GM18499 (cell line): ENCODE measurements at regions not wholly inside any gene's neighbourhood (a gene's known extent, or its start where the extent isn't known, plus 50 kb on each side); places are given as distances from the start of the nearest gene placed in this dataset.

Source experiments
- ATAC-seq: cut with Tn5 transposase; IDR thresholded peaks from one replicate; pipeline ENCODE4 v1.9.1; 2021; ENCODE audit warnings: moderate number of reproducible peaks; ENCODE audit not compliant: insufficient read depth, unreplicated experiment

DNA sequence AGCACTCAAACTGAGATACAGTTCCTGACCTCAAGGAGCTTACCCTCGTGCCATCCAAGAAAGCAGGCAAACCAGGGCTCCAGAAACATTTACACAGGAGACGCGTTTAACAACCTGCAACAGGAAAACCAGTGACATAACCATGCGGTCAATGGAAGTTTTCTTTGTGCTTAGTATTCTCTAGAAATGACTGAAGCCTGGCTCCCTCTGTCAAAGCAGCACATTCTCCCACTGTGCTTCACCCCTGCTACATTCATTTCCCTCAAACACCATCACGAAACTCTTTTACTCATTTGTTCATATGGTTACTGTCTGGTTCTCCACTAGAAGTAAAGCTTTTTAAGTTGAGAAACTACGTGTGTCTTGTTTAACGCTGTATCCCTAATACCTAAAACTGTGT, 161.3 kb upstream of the CCND2 start:
- ATAC-seq: no peak

DNA sequence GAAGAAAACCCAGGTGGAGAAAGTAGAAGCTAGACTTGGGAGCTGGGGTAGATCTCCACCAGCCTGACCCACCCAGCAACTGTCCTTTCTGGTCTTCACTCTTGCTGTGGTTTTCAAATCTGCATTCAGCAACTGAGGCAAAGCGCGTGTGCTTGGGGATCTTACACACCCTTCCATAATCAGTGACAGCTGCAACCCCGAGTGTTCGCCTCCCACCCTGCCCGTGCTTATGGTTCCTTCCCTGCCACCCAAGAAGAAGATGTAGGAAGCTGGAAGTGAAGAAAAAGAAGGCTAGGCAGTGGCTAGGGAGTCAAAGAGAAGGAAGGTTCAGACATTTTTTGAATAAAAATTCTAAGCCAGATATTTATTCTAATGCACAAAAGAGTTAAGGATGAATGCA, 162.6 kb upstream of the CCND2 start:
- no peak for ATAC-seq

DNA sequence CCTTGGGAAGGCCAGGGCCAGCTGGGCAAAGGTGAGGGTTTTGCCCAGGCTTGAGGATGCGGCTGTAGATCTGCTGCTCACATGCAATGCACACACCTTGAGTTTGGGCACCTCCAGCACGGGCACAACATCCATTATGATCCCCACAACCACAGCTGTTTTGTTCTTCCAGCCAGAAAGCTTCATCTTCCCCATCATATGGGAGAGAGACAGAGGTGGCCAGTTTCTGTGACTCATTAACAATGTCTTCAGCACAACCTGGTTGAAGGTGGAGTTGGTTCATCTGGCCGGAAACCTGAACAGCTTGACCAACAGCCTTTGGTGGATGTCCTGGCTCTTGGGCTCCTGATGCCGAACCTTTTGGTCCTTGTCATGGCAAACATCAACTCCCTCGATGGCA, 163.7 kb upstream of the CCND2 start:
- no peak for ATAC-seq

DNA sequence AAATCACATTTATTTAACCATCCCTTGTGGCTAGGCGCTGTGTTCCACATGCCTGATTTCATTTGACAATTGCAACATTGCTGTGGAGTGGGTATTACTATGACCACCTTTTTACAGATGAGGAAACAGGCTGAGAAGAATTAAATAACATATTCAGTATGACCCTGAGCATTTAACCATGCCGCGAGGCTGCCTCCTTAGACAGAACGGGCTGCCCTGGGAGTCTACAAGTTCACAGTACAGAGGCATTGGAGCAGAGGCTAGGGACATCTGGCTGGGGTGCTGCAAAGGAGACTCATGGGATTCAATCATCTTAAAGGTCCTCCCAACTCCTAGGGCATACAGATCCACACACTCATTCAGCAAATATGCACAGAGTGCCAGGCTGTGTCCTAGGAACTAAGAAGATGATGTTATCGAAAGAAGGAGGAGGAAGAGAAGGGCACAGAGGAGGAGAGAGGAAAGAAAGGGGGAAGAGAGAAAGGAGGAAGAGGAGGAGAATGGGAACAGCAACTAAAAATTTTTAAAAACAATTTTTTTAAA, 164.7 kb upstream of the CCND2 start:
- ATAC-seq: no peak

DNA sequence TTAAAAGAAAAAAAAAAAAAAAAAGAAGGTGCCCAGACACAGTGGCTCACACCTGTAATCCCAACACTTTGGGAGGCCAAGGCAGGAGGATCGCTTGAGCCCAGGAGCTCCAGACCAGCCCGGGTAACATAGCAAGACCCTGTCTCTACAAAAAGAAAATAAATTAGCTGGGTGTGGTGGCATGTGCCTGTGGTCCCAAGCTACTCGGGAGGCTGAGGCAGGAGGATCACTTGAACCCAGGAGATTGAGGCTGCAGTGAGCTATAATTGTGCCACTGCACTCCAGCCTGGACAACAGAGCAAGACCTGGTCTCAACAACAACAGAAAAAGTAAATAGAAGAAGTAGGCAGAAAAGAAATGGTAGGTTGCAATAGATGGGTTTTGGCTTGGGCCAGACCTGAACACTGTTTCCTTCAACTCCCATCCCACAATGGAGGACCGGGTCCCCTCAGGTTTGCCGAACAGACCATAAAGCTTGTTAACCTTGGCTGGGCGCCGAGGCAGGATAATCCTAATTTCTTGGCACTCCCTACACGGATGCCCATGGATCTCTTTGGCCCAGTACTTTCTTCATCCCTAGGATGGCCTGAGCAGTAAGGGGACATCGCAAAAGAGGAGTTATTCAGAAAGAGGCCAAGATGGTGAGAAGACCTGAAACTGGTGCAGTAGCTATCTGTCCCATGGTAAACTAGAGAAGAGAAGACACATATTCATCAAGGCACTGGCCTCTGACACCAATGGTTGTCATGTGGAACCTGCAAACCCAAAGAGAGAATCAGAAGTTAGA, 165.5 kb upstream of the CCND2 start:
- no peak for ATAC-seq

DNA sequence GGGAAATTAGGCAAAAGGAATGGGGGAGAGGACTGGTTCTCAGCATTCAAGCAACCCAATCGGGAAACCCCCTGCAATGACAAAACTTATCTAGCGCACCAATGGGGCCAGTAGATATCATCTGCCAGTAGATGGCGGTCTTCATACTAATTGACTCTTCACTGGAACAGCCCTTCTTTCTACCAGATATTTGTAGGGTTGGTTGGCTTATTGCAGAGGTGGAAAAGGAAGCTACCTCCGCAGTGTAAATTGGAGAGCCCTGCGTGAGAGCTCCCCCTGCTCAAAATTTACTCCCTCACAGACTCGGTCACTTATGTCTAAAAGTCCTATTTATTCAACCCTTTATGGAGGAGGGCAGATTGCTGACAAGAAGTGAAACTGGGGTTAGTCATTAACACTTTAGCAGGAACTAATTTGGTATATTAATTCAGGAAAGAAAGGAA, 166.1 kb upstream of the CCND2 start:
- ATAC-seq: no peak

DNA sequence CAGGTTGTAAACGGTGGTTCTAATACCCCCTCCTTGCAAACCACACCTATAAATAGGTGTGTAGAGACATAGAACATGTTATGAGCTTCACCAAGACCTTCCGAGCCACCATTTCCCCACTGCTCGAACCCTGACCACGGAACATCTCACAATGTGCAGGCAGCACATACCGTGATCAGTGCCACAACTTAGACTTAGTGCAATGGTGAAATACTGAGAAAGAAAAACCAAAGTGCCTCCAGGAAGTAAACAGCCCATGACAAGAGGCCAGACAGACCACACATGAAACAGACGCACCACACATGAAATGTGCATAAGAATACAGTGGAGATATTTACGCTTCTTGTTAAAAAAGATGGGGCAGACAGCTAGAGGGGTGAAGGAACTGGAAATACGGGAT, 166.9 kb upstream of the CCND2 start:
- no peak for ATAC-seq

DNA sequence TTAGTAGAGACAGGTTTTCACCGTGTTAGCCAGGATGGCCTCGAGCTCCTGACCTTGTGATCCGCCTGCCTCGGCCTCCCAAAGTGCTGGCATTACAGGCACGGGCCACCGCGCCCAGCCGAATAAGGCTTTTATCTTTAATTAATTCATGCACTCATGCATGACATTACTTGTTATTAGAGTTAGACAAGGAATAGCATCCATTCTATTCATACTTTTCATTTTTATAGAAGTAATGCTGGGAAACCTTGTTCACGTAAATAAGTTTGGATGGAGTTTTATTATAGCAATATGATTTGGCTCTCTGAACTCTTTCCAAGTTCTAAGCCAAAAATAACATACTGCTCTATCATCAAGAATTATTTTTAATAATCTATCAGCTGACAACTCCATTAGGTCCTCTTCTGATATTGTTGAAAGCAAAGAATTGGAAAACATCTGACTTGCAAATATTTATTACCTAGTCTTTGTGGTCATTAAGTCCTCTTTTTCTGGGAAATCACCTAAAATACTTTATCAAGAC, 168.8 kb upstream of the CCND2 start:
- ATAC-seq: no peak

DNA sequence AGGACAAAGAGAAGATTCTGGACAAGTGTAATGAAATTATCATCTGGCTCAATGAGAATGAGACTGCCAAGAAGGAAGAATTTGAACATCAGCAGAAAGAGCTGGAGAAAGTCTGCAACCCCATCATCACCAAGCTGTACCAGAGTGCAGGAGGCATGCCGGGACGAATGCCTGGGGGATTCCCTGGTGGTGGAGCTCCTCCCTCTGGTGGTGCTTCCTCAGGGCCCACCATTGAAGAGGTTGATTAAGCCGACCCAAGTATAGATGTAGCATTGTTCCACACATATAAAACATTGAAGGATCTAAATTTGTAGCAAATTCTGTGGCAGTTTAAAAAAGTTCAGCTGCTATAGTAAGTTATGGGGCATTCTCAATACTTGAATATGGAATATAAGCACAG, 174.3 kb upstream of the CCND2 start:
- no peak for ATAC-seq

DNA sequence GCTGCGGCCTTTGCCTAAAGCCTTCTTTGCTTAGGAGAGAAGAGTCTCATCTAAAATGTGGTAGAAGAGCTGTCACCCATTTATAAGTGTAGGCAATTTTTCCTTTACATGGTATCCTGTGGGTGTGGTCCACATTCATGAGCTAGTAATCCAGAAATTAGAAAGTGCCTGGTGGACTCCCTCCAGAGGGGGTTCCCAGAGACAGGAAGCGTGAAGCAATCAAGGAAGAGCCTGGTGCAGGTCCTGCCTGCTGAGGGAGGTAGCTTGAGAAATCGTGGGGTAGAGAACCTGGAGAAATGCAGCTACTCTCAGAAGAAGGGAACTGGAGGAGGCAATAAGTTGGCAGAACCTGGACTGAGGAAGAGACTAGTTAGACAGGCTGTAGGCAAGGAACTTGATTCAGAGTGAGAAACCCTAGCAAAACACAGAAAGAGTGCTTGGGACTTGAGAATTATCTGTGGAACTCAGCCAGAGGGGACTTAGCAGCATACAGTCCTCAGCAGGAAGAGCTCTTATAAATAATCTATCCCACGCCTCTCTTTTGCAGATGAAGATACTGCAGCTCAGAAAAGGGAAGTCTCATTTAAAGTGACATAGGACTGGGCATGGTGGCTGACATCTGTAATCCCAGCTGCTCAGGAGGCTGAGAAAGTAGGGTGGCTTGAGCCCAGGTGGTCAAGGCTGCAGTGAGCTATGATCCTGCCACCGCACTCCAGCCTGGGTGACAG, 182.4 kb upstream of the CCND2 start:
- no peak for ATAC-seq

DNA sequence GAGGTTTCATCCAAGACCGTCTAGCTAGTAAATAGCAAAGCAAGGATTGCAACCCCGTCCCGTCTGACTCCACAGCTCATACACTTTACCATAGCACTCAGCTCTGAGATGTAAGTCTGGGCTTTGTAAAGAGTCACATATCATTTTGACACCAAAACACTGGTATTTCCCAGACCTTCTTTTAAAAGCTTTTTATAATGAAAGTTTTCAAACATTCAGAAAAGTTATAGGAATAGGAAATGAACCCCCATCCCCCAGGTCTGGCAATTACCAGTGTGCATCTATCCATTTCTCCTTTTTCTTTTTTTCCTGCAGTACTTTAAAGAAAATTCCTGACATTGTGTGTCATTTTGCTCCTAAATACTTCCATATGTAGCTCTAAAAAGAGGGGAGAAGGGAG, 183.6 kb upstream of the CCND2 start:
- ATAC-seq: no peak

DNA sequence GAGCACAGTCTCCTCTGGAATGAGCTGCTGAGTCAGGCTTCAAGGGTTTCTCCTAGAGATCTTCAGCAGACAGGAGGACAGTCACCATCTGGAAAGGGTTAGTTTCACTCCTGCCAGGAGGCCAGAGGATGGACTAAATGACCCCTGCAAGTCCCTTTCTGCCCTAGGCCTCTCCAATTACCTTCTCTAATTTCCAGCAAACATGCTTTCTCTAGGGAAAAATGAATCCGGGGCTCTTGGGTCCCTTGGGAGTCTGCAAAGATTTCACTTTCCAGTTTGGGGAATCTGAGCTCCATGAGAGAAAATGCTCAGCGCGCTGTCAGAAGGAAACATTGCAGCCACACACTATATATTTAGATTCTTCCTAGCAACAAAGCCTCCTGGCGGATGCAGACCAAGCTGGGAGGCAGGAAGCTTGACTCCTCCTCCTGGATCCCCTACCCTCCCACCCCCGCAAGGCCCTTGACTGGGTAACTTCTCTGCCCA, 184.4 kb upstream of the CCND2 start:
- ATAC-seq: no peak

DNA sequence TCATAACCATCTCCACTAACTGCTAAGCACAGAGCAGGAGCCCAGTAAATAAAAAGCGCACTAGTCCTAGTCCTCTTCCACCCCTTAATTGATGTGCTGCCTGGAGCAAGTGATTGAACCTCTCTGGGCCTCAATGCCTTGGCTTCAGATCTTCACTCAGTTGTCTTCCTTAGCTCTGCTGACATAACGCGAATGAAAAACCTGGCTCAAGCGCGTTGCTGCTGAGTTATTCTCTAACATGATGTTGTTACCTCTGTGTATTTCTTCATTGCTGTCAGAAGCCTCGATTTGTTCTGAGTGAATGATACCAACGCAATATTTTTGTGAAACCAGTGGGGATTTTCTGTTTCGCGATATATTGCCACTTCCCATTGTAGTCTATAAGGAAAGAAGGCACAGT, 185.1 kb upstream of the CCND2 start:
- ATAC-seq: no peak

DNA sequence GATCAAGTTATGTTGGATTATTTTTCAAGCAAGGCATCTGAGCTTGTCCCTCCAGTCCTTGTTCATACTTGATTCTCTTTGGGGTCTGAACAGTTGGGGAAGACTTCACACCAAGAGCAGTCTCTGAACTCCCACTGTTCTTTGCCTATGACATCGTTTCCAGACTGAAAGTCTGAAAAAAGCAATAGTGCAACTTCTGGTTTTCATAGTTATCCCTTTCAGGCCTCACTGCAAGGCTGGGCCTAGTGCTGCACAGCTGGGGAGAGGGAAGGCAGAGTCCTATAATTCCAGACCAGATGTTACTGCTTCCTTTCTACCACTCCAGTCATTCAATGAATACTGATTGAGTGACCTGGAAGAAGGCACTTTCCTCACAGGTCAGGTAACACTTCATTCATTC, 187.1 kb upstream of the CCND2 start:
- no peak for ATAC-seq

DNA sequence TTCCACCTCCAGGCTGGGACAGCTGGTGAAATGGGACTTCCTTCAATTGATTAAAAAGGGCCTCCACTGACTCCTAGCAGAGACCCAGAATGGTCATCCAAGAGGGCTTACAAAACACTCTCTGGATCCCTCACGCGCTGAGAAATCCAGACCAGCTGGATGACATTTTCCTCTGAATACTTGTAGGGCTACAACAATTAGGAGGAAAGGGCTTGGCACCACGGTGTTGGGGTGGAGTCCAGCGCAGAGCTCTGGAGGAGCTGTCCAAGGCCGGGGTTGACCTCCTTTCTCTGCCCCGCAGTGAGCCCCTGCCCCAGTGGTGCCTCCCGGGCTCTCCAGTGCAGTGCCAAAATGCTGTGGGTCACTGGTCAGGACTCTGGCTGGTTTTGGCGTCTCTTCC, 189.0 kb upstream of the CCND2 start:
- ATAC-seq: no peak

DNA sequence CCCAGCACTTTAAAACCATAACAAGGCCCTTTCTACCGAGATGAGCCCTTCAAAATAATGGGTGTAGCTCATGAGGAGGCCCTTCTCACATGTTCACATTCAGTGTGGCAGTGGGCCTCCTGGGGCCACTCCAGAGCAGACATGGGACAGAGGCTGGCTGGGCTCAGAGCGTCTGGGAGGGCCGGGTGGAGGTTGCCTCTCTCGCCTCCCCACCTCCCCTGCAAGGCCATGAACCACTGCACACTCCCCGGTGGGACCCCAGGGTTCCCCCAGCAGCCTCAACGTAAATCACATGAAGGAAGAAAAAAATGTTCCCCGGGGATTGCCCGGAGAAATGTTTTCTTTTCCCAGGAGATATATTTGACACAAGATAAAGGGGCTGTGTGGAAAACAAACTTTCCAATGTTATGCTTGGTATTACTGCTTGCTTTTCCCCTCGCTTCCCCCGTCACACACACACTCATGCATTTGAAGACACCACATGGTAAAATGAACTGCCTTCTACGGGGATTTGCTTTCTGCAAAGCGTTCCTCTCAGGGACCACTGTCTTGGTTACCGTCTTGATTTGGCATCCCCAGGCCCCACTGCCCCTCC, 190.7 kb upstream of the CCND2 start:
- ATAC-seq: no peak

DNA sequence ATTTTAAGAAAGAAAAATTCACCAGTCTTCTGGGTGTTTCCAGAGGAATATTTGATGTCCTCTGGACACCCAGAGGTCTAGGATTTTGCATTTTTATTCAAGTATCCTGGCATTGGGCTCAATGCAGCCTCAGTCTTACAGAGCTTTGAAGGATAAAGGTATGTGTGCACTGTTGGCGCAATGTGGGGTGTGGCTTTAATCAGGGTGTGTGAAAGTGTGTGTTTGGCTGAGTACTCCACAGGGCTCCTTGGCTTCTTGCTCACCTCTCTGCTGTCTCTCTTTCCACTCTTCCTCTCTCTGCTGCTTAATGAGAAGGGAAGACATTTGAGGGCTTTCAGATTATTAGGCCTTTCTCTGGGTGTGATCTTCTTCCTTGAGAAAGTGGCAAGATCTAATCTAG, 193.3 kb upstream of the CCND2 start:
- no peak for ATAC-seq

DNA sequence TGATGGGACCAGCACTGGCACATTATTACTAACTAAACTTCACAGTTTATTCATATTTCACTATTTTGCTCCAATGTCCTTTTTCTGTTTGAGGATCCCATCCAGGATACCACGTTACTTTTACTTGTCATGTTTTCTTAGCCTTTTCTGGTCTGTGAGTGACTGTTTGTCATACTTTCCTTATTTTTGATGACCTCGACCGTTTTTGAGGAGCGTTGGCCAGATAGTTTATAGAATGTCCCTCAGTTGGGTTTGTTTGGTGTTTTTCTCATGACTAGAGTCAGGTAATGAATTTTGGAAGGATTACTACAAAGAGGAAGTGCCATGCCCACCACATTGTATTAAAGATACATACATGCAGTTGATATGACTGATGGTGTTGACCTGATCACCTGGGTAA, 199.4 kb upstream of the CCND2 start:
- ATAC-seq: no peak

DNA sequence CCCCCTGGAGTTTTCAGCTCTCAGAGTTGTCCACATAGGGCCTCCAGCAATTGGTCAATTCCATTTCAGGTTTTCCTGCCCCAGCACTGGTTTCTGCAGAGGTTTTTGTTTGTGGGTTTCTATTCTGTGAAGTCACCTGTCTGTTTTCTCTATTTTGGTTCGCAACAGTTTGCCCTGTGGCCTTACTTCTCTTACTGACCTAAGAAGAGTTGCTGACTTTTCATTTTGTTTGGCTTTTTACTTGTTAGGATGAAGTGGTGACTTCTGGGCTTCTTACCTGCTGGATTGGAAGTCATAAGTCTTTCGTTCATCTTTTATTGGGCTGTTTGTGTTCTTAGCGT, 196.4 kb upstream of the PARP11 start:
- ATAC-seq: no peak

DNA sequence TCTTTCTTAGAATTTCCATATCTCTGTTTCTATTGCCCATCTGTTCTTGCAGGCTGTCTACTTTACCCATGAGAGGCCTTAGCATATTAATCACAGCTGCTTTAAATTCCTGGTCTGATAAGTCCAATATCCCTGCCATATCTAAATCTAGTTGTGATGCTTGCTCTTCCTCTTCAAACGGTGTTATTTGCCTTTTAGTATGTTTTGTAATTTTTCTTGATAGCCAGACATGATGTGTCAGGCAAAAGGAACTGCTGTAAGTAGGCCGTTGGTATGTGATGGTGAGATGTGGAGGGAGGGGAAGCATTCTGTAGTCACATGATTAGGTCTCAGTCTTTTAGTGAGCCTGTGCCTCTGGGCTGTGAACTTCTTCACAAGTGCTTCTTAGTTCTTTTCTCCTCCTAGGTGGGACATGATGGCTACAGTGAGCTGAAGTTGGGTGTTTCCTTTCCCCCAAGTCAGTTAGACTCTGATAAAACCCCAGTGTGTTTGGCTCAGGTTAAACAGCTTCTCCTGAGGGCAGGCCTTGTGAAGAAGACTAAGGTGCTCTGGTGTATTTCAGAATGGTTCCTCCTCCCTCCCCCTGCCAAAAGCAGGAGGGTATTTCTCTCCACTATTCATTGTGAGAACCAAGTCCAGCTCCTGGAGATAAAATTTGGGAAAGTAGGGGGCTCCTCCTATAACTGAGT, 195.9 kb upstream of the PARP11 start:
- ATAC-seq: no peak
